GM12873 (cell line): ENCODE measurements at regions not wholly inside any gene's neighbourhood (a gene's known extent, or its start where the extent isn't known, plus 50 kb on each side); places are given as distances from the start of the nearest gene placed in this dataset.

ENCODE experiments used
- TF ChIP-seq, protein P1 (sequence below): IDR thresholded peaks from 2 replicates; pipeline ENCODE4 v1.5.1; 2012; ENCODE audit warnings: low read depth, mild to moderate bottlenecking, moderate library complexity, low read length, control low read depth; ENCODE audit not compliant: insufficient read depth; ENCODE audit errors: missing control alignments

DNA sequence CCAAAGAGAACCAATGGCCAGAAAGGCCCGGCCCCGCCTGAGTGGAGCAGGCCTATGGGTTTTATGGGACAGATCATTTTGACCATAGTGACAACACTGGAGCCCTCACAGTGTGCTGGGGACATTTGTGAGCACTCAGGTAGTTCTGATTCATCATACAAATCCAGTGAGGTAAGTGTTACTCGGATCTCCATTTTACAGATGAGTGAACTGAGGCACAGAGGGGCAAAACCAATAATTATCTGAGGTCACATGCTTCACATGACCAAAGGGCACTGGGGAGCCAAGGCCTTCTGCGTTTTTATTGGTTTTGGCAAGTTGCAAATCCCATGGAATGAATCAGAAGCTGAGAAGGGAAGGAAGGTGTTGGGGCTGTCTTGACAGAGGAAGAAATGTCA, 111.5 kb upstream of the MGAT5 start:
- TF ChIP-seq, protein P1, sequence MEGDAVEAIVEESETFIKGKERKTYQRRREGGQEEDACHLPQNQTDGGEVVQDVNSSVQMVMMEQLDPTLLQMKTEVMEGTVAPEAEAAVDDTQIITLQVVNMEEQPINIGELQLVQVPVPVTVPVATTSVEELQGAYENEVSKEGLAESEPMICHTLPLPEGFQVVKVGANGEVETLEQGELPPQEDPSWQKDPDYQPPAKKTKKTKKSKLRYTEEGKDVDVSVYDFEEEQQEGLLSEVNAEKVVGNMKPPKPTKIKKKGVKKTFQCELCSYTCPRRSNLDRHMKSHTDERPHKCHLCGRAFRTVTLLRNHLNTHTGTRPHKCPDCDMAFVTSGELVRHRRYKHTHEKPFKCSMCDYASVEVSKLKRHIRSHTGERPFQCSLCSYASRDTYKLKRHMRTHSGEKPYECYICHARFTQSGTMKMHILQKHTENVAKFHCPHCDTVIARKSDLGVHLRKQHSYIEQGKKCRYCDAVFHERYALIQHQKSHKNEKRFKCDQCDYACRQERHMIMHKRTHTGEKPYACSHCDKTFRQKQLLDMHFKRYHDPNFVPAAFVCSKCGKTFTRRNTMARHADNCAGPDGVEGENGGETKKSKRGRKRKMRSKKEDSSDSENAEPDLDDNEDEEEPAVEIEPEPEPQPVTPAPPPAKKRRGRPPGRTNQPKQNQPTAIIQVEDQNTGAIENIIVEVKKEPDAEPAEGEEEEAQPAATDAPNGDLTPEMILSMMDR: no peak

GRCh38 chr2:134142903-134143302, 111.0 kb upstream of the MGAT5 start:
- TF ChIP-seq, protein P1: no peak

DNA sequence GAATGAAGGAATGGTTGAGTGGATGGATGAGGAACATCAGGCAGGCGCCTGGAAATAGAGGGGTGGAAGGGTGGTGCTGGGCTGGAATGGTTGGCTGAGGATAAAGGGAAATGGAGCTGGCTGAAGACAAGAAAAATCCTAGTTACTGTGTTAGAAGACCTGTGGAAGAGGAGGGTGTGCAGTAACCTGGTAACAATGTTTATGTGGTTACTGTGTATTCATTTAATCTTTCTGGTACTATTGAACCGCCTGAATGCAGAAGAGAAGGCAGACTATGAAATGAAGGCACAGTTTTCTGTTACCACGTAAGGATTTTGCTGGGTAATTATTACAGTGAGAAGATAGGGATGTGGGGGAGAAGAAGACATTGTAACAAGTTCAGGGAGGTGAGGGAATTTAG, 110.3 kb upstream of the MGAT5 start:
- TF ChIP-seq, protein P1: no peak

- TF ChIP-seq, protein P1: no peak
Measured at GRCh38 chr2:134144081-134144596, 109.7 kb upstream of the MGAT5 start.

DNA sequence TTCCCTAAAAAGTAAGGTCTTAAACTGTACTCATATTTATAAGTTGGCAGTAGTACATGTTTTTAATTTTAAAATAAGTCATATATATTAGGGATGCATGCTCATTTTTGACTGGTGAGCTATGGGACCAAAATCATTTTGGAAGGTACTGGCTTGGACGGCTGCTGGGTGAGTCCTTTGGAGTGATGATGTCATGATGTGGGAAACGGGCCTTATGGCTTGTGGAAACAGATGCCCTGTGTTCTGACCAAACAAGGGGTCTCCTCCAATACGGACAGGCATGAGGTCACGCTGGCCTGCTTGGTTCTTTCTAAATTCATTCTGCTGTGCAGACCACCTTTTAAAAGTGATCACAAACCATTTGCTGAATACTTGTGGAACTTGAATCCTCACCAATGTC, 109.2 kb upstream of the MGAT5 start:
- TF ChIP-seq, protein P1: no peak

DNA sequence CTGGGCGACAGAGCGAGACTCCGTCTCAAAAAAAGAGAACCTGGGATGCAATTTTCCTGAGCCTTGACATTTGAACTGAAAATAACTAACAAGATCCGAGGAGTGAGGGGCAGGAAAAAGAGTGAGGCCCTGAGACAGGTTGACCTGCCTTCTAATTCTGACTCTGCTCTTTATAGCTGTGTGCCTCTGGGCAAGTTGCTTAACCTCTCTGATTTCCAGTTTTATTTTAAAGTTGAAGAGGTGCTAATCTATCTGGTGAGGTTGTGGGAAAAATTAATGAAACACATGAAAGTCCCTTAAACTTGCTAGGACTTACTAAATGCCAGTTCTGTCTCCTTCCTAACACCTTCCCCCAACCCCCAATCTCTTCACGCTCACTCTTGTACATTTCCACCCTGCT, 108.4 kb upstream of the MGAT5 start:
- TF ChIP-seq, protein P1: no peak

DNA sequence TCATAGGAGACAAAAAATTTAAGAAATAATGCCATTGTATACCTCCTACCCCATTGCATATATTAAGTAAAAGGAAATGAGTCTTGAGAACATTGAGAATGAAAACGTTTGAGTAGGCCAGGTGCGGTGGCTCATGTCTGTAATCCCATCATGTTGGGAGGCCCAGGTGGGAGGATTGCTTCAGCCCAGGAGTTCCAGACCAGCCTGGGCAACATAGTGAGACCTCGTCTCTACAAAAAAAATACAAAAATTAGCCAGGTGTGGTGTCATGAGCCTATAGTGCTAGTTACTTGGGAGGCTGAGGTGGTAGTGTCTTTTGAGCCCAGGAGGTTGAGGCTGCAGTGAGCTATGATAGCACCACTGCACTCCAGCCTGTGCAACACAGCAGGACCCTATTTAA, 107.7 kb upstream of the MGAT5 start:
- TF ChIP-seq, protein P1: no peak

DNA sequence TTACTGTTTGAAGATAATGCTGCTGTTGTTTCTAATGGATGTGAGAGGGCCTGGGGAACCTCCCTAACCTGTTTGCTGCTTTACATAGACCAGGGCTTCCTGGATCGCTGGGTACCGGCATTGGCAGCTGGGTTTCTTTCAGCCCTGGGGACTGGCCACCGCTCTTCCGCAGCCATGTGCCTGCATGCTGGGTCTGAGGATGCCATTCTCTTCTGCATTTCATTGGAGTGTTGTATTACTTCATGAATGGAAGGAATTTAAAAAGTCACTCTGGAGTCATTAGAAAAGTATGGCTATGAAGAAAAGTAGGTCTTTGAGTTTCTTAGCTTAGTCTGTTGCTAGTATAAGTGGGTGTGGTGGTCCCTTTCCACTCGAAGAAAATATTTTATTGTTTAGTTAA, 107.3 kb upstream of the MGAT5 start:
- TF ChIP-seq, protein P1: no peak
